ENCODE measurements at regions not wholly inside any gene's neighbourhood (a gene's known extent, or its start where the extent isn't known, plus 50 kb on each side); places are given as distances from the start of the nearest gene placed in this dataset.
"Not testable (repeated sequence)": the region's sequence is repeated elsewhere in the genome, so short reads cannot be mapped to it uniquely, and the experiment has no call there.

- in situ Hi-C loops (cut with MboI; ENCODE audit: low sequenced_read_pairs): no loop called here
Measured at GRCh38 chr16:55015181-55015913, 84.7 kb downstream of the IRX5 start.

- in situ Hi-C loops (cut with MboI; ENCODE audit: low sequenced_read_pairs): no loop called here
Measured at GRCh38 chr16:55016515-55016914, 85.8 kb downstream of the IRX5 start.

DNA sequence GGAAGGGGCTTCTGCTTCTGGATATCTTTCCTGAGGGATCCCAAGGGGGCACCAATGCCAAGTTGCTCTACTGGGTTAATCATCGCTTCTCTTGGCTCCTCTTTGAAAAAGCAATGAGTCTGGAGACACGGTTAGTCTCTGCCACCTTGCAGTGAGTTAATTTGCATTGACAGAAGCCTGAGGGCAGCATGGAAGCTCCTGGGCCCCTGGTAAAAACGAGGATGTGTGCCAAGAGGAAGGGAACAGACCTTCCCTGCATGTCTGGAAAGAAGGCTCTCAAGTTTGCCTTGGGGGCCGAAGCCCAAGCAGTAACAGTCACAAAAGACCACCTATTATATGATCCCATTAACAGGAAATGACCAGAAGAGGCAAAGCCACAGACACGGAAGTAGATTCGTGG, 86.7 kb downstream of the IRX5 start:
- in situ Hi-C loops (cut with MboI; ENCODE audit: low sequenced_read_pairs): no loop called here

DNA sequence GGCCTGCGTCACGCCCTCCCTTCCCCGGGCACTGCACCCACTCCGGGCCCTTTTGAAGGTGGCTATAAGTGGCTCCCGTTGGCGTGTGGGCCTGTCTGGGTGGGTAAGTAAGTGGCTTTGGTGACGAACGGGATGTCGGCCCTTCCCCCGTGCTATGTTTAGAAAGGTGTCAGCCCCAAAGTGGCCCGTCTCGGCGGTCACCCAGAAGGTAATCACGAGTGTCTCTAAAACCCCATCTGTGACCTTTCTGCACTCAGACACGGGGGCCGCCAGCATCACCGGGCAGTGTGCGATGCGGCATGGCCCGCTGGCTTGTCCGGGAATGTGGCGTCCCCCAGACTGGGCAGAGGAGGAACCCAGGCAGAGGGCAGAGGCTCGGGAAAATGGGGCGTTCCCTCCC, 88.2 kb downstream of the IRX5 start:
- in situ Hi-C loops (cut with MboI; ENCODE audit: low sequenced_read_pairs): no loop called here

GRCh38 chr16:55019419-55020131, 88.9 kb downstream of the IRX5 start:
- in situ Hi-C loops (cut with MboI; ENCODE audit: low sequenced_read_pairs): no loop called here

GRCh38 chr16:55021595-55022475, 91.2 kb downstream of the IRX5 start:
- in situ Hi-C loops (cut with MboI; ENCODE audit: low sequenced_read_pairs): no loop called here

GRCh38 chr16:55027260-55027659, 96.6 kb downstream of the IRX5 start:
- in situ Hi-C loops (cut with MboI; ENCODE audit: low sequenced_read_pairs): not testable (repeated sequence)

DNA sequence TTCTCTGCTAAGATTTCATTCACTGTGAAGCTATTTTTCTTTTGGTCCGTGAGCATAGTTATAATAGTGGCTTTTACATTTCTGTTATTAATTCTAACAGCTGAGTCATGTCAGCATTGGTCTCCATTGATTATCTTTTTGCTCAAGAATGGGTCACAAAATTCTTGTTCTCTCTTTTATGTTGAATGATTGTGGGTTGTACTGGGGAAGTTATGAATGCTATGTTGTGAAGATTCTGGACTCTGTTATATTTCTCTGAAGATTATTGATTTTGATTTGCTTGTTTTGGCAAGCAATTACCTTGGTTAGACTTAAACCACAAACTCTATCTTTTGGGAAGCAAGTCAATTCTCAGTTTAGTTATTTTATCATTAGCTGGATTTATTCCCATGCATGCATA, 98.8 kb downstream of the IRX5 start:
- in situ Hi-C loops (cut with MboI; ENCODE audit: low sequenced_read_pairs): no loop called here

GRCh38 chr16:55030944-55031343, 100.3 kb downstream of the IRX5 start:
- in situ Hi-C loops (cut with MboI; ENCODE audit: low sequenced_read_pairs): no loop called here

DNA sequence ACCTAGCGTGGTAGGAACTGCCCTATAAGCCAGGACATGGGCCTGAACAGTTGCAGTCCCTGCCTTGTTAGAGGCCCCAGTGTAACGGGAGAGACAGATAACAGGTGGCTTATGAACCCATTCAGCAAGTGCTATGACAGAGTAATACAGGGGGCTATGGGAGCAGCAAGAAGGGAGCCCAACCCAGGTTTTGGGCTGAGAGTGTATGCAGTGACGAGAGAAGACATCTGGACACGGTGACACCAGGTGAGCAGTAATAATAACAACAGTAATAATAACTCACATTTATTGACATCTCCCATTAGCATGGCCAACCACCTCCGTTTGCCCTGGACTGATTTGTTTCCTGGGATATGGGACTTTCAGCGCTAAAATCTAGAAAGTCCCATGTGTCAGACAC, 100.8 kb downstream of the IRX5 start:
- in situ Hi-C loops (cut with MboI; ENCODE audit: low sequenced_read_pairs): no loop called here

DNA sequence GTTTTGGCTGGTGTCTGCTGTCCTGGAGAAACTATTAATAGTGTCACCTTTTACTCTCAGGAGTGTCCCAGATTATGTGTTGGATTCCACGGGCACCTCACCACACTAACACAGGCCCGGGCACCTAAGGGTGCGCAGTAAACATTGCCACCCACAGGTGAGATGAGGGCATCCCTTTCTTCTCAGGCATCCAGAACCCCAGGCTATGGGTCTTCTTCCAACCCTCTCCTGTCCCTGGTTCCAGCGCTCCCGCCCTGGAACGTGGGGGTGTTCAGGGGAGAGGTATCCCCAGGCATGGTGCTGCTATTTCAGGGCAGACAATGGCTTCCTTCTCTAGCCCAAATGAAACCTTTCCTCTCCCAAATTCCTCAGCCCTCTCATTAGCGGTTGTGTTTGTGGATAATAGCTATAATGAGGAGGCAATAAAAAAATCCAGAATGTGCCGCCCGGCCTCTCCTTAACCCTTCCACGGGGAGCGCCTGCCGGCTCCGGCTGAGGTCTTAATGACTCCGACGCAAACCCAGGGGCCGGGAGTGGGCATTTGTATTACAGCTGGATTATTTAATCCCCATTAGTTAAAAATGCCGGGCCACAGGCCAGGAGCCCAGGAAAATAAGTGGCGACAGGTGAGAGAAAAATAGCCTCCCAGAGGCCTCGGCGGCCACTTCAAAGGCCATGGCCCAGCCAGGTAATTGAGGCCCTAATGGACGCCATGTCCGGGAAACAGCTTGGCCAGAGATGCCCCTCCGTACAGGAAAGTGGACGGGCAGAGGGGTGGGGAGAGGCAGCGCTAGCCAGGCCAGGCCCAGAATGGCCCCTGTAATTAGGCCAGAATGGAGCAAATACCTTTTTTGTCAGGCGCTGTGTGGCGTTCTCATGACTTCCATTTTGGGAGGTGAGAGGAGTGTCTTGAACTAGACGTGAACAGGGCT, 102.8 kb downstream of the IRX5 start:
- in situ Hi-C loops (cut with MboI; ENCODE audit: low sequenced_read_pairs): no loop called here

DNA sequence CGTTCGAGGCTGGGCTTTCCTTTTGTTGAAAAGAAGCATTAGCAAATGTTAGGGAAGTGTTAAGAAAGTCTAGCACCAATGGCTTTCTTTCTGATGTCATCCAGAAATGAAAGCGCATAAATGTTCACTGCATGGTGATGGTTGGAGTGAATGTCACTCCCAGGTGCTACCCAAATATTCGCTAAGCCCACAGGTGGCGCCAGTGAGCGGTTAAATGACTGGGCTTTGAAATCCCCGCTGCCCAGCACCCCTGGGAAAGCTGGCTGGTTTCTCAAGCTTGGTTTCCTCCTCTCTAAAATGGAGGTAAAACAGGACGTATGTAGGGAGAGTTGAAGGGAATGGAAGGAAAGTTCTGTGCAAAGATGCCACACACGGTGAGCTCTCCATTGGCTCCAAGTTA, 104.4 kb downstream of the IRX5 start:
- in situ Hi-C loops (cut with MboI; ENCODE audit: low sequenced_read_pairs): no loop called here

DNA sequence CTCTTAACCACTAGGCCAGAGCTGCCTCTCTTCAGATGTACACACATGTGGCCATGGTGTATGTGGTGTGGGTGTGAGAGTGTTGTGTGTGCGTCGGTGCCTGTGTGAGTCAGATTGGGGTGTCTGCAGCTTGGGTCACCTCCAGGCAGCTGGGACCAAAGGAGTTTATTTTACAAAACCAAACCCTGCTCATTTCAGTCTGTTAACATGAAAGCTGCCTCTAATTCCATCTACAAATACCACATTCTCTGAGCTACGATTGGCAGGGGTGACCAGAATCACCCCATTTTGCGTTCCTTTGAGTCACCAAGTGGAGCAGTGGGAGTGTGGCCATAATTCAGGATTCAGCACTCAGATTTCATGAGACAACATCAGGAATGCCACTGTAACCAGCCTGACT, 105.3 kb downstream of the IRX5 start:
- in situ Hi-C loops (cut with MboI; ENCODE audit: low sequenced_read_pairs): no loop called here

- in situ Hi-C loops (cut with MboI; ENCODE audit: low sequenced_read_pairs): no loop called here
Measured at GRCh38 chr16:55036371-55036821, 105.7 kb downstream of the IRX5 start.

- in situ Hi-C loops (cut with MboI; ENCODE audit: low sequenced_read_pairs): no loop called here
Measured at GRCh38 chr16:55037046-55037445, 106.4 kb downstream of the IRX5 start.

GRCh38 chr16:55037966-55038365, 107.3 kb downstream of the IRX5 start:
- in situ Hi-C loops (cut with MboI; ENCODE audit: low sequenced_read_pairs): no loop called here

DNA sequence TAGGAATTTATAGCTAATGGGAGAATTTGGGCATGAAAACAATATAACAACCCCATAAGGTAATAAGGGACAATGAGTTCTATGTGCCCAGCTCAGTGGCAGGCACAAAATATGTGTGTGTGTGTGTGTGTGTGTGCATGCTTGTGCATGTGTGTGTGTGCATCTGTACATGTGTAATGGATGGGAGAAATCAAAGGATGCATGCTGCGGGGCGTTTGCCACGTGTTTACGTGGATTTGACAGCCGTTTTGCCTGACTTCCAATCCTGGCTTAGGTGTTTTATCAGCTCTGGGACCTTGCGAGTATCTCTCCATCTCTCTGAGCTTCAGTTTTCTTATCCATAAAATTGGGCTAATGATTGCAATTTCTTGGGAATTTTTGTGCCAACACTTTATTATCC, 108.4 kb downstream of the IRX5 start:
- in situ Hi-C loops (cut with MboI; ENCODE audit: low sequenced_read_pairs): no loop called here

GRCh38 chr16:55039511-55039910, 108.8 kb downstream of the IRX5 start:
- in situ Hi-C loops (cut with MboI; ENCODE audit: low sequenced_read_pairs): no loop called here

GRCh38 chr16:55039931-55040330, 109.3 kb downstream of the IRX5 start:
- in situ Hi-C loops (cut with MboI; ENCODE audit: low sequenced_read_pairs): no loop called here

GRCh38 chr16:55040366-55041086, 109.9 kb downstream of the IRX5 start:
- in situ Hi-C loops (cut with MboI; ENCODE audit: low sequenced_read_pairs): no loop called here
